OCI-LY1 (cell line): ENCODE measurements at regions not wholly inside any gene's neighbourhood (a gene's known extent, or its start where the extent isn't known, plus 50 kb on each side); places are given as distances from the start of the nearest gene placed in this dataset.

Experiments used
- H2AFZ ChIP-seq: fragments of 200-600 bp; sonication (generic), shearing (Covaris generic); 2 replicates; pipeline ENCODE4 v1.6.0; 2014; ENCODE audit warnings: antibody characterized with exemption, mild to moderate bottlenecking, low read length
- H3F3A ChIP-seq: fragments of 200-600 bp; sonication (generic), shearing (Covaris generic); 2 replicates; pipeline ENCODE4 v1.6.0; 2014; ENCODE audit warnings: mild to moderate bottlenecking, antibody characterized with exemption, low read length, moderate library complexity; ENCODE audit not compliant: insufficient read depth
- H3K27ac ChIP-seq: fragments of 200-600 bp; sonication (generic); 2 replicates; pipeline ENCODE4 v1.5.1; 2014; ENCODE audit warnings: low read length, mixed run types, mild to moderate bottlenecking, low read depth; ENCODE audit not compliant: poor library complexity, severe bottlenecking
- H3K27me3 ChIP-seq: fragments of 200-600 bp; sonication (generic); 2 replicates; pipeline ENCODE4 v1.6.0; 2014; ENCODE audit warnings: antibody characterized with exemption, mild to moderate bottlenecking, low read length, moderate library complexity; ENCODE audit not compliant: insufficient read depth
- H3K36me3 ChIP-seq: fragments of 200-600 bp; sonication (generic); 2 replicates; pipeline ENCODE4 v1.6.1; 2014; ENCODE audit warnings: mild to moderate bottlenecking, antibody characterized with exemption, low read length, moderate library complexity, mixed read lengths; ENCODE audit not compliant: insufficient read depth
- H3K4me1 ChIP-seq: fragments of 200-600 bp; sonication (generic); 2 replicates; pipeline ENCODE4 v1.5.1; 2014; ENCODE audit warnings: mild to moderate bottlenecking, low read length, moderate library complexity; ENCODE audit not compliant: insufficient read depth, severe bottlenecking
- H3K4me2 ChIP-seq: fragments of 200-600 bp; sonication (generic), shearing (Covaris generic); 2 replicates; pipeline ENCODE4 v1.6.1; 2014; ENCODE audit warnings: low read length
- H3K4me3 ChIP-seq: fragments of 200-600 bp; sonication (generic); 2 replicates; pipeline ENCODE4 v1.5.1; 2014; ENCODE audit warnings: low read length, low read depth, mild to moderate bottlenecking, mixed read lengths; ENCODE audit not compliant: poor library complexity, severe bottlenecking
- H3K79me2 ChIP-seq: fragments of 200-600 bp; shearing (Covaris generic); 2 replicates; pipeline ENCODE4 v1.6.1; 2016; ENCODE audit warnings: mixed run types, low read length, mixed read lengths; ENCODE audit not compliant: insufficient read depth
- H3K9ac ChIP-seq: fragments of 200-600 bp; sonication (generic), shearing (Covaris generic); 2 replicates; pipeline ENCODE4 v1.6.1; 2014; ENCODE audit warnings: mild to moderate bottlenecking, low read length, mixed read lengths
- H3K9me2 ChIP-seq: fragments of 200-600 bp; sonication (generic), shearing (Covaris generic); 2 replicates; pipeline ENCODE4 v1.6.1; 2014; ENCODE audit warnings: low read depth, mild to moderate bottlenecking, low read length, mixed read lengths
- H3K9me3 ChIP-seq: fragments of 200-600 bp; shearing (Covaris generic); 2 replicates; pipeline ENCODE4 v1.6.1; 2014; ENCODE audit warnings: low read length, mixed read lengths
- H4K20me1 ChIP-seq: fragments of 200-600 bp; sonication (generic), shearing (Covaris generic); 2 replicates; pipeline ENCODE4 v1.6.0; 2016; ENCODE audit warnings: mild to moderate bottlenecking, low read length; ENCODE audit not compliant: insufficient read depth
- CTCF ChIP-seq: fragments of 200-600 bp; sonication (generic), shearing (Covaris generic); IDR thresholded peaks from 2 replicates; pipeline ENCODE4 v1.5.1; 2017; ENCODE audit warnings: mild to moderate bottlenecking, antibody characterized with exemption, low read length, moderate library complexity, mixed read lengths
- EZH2 ChIP-seq: fragments of 200-600 bp; sonication (generic), shearing (Covaris generic); IDR thresholded peaks from 2 replicates; pipeline ENCODE4 v1.8.0; 2017; ENCODE audit warnings: borderline replicate concordance, mixed run types, mild to moderate bottlenecking, antibody characterized with exemption, low read length, moderate library complexity, mixed read lengths

- TF ChIP-seq EZH2, result no peak
- no peak for TF ChIP-seq CTCF
- Histone ChIP-seq H3K27me3 (no peaks in the 10 kb centered on the region), H3K27ac (no peak overlapping the region)
Observed at GRCh38 chr6:14770040-14770439, 475.8 kb upstream of the JARID2 start.

GRCh38 chr6:14770572-14770971, 475.3 kb upstream of the JARID2 start:
- Histone ChIP-seq H3K9me3 (no peaks in the 10 kb centered on the region), H3K4me2 (no peak overlapping the region), H4K20me1 (no peaks in the 10 kb centered on the region), H3K79me2 (no peaks in the 10 kb centered on the region), H3K9me2 (no peaks in the 10 kb centered on the region), H2AFZ (no peak overlapping the region), H3K27ac (no peak overlapping the region), H3F3A (no peaks in the 10 kb centered on the region), H3K4me3 (no peak overlapping the region), H3K27me3 (no peaks in the 10 kb centered on the region), H3K36me3 (no peaks in the 10 kb centered on the region), H3K9ac (no peak overlapping the region), H3K4me1 (no peaks in the 10 kb centered on the region)
- TF ChIP-seq EZH2, result no peak
- no peak for TF ChIP-seq CTCF

More at GRCh38 chr6:14770040-14770439, 475.8 kb upstream of the JARID2 start:
- no peak overlapping the region for H3K4me3 ChIP-seq
- H3K9ac ChIP-seq, result no peak overlapping the region
- no peaks in the 10 kb centered on the region for H3K79me2 ChIP-seq
- H3K9me2 ChIP-seq, result no peaks in the 10 kb centered on the region
- H3K4me1 ChIP-seq, result no peaks in the 10 kb centered on the region
- no peaks in the 10 kb centered on the region for H3K9me3 ChIP-seq
- H3K36me3 ChIP-seq, result no peaks in the 10 kb centered on the region
- H2AFZ ChIP-seq, result no peak overlapping the region
- H3K4me2 ChIP-seq, result no peak overlapping the region
- H4K20me1 ChIP-seq, result no peaks in the 10 kb centered on the region
- no peaks in the 10 kb centered on the region for H3F3A ChIP-seq

- no peaks in the 10 kb centered on the region for H3K79me2 ChIP-seq
- no peaks in the 10 kb centered on the region for H3K4me1 ChIP-seq
- no peak overlapping the region for H3K4me2 ChIP-seq
- no peaks in the 10 kb centered on the region for H3F3A ChIP-seq
- no peak overlapping the region for H3K27ac ChIP-seq
- no peaks in the 10 kb centered on the region for H3K9me2 ChIP-seq
- H4K20me1 ChIP-seq, result no peaks in the 10 kb centered on the region
- H3K9ac ChIP-seq, result no peak overlapping the region
- H2AFZ ChIP-seq, result no peak overlapping the region
- no peaks in the 10 kb centered on the region for H3K27me3 ChIP-seq
- TF ChIP-seq EZH2, result no peak
- TF ChIP-seq CTCF, result no peak
- no peaks in the 10 kb centered on the region for H3K36me3 ChIP-seq
- no peaks in the 10 kb centered on the region for H3K9me3 ChIP-seq
- H3K4me3 ChIP-seq, result no peak overlapping the region
Observed at GRCh38 chr6:14771016-14771415, 474.9 kb upstream of the JARID2 start.
